ENCODE measurements at regions not wholly inside any gene's neighbourhood (a gene's known extent, or its start where the extent isn't known, plus 50 kb on each side); places are given as distances from the start of the nearest gene placed in this dataset.
"Not testable (repeated sequence)": the region's sequence is repeated elsewhere in the genome, so short reads cannot be mapped to it uniquely, and the experiment has no call there.

DNA sequence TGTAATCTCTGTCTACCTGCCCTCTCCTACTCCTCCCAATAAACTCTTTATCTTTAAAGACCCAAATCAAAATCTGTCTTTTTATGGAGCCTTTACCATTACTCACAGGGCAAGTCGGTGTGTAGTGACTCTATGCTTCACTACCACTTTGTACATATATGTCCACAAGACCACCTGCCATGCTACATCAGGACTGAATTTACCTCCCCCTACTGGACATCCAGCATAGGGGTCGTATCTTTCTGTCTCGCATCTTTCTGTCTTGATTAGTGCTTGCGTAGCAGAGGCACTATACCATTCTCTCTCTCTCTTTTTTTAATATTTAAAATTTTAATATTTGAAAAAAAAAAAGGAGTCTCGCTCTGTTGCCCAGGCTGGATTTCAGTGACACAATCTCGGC is 587.5 kb downstream of the SOX5 start:
- Histone ChIP-seq H3K36me3 (ENCODE audit: low read depth) (no peaks in the 10 kb centered on the region), H3K9me3 (no peaks in the 10 kb centered on the region), H3K4me3 (no peak overlapping the region), H3K4me1 (ENCODE audit: low read depth) (no peaks in the 10 kb centered on the region)
- DNase-seq: no peak
- ATAC-seq: no peak
- intact Hi-C loops (cut with DNase I, micrococcal nuclease): no loop called here
- TF ChIP-seq, protein P1, sequence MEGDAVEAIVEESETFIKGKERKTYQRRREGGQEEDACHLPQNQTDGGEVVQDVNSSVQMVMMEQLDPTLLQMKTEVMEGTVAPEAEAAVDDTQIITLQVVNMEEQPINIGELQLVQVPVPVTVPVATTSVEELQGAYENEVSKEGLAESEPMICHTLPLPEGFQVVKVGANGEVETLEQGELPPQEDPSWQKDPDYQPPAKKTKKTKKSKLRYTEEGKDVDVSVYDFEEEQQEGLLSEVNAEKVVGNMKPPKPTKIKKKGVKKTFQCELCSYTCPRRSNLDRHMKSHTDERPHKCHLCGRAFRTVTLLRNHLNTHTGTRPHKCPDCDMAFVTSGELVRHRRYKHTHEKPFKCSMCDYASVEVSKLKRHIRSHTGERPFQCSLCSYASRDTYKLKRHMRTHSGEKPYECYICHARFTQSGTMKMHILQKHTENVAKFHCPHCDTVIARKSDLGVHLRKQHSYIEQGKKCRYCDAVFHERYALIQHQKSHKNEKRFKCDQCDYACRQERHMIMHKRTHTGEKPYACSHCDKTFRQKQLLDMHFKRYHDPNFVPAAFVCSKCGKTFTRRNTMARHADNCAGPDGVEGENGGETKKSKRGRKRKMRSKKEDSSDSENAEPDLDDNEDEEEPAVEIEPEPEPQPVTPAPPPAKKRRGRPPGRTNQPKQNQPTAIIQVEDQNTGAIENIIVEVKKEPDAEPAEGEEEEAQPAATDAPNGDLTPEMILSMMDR (IDR thresholded peaks at IDR 0.05): no peak

DNA sequence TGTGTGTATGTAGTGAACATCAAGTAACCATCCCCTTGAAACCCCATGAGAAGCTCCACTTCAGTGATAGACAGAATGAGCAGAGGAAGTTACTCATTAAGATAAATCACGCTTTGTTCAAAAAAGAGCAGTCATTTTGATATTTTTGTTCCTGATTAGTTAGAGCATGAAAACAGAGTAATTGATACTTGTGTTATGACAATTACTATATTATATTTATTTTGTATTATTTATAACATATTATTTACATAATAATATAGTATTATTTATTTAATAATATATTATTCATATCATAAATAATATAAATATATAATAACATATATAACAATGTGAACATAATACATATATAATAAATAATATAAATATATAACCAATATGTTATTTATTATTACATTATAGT is 580.9 kb downstream of the SOX5 start:
- TF ChIP-seq, protein P1 (IDR thresholded peaks at IDR 0.05): no peak
- DNase-seq (no peak), ATAC-seq (no peak)
- Histone ChIP-seq H3K4me3 (no peak overlapping the region), H3K9me3 (no peaks in the 10 kb centered on the region), H3K4me1 (ENCODE audit: low read depth) (no peaks in the 10 kb centered on the region), H3K36me3 (ENCODE audit: low read depth) (no peaks in the 10 kb centered on the region)
- intact Hi-C loops (cut with DNase I, micrococcal nuclease): no loop called here

DNA sequence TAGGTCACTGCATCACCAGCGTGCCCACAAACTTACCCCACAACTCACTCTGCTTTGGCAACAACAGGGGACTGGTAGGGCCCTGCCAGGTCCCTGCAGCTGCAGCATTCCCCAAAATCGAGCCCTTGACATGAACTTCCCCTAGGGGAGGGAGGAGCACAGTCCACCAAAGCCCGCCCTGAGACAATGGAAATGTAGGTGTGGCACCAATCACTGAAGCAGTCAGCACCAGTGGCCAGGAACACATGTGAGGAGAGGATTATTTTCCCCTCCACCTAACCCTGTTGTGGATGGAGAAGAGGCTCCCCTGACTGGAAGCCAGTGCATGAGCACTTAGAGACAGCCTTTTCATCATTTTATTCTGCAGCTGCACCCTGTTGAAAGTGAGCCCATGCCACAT is 573.8 kb downstream of the SOX5 start:
- H3K9me3 ChIP-seq: peaks cover 11% of the 10 kb centered on the region
- DNase-seq (no peak), ATAC-seq (no peak)
- intact Hi-C loops (cut with DNase I, micrococcal nuclease): no loop called here
- no peaks in the 10 kb centered on the region for H3K4me1 ChIP-seq (ENCODE audit: low read depth)
- no peaks in the 10 kb centered on the region for H3K36me3 ChIP-seq (ENCODE audit: low read depth)
- no peak overlapping the region for H3K4me3 ChIP-seq
- TF ChIP-seq, protein P1 (IDR thresholded peaks at IDR 0.05): no peak

DNA sequence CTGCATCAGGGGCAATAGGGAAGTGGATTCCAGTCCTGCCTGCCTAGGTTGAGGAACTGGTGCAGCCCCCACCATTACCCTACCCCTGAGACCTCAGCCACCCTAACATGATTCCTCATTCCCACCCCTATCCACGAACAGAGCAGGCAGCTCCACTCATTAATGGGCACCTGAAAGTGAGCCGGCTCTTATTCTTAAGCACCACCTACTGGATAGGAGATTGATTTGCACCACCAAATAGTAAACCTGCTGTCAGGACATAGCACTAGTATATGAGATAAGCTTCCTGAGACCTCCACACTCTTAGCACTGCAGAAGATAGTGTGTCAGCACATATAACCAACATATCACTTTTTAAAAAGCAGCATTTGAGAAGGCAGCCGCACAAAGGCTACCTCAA is 573.2 kb downstream of the SOX5 start:
- TF ChIP-seq, protein P1 (IDR thresholded peaks at IDR 0.05): no peak
- intact Hi-C loops (cut with DNase I, micrococcal nuclease): no loop called here
- DNase-seq: no peak
- Histone ChIP-seq H3K4me1 (ENCODE audit: low read depth) (no peaks in the 10 kb centered on the region), H3K4me3 (no peak overlapping the region), H3K36me3 (ENCODE audit: low read depth) (no peaks in the 10 kb centered on the region), H3K9me3 (peaks cover 11% of the 10 kb centered on the region)
- ATAC-seq: no peak

DNA sequence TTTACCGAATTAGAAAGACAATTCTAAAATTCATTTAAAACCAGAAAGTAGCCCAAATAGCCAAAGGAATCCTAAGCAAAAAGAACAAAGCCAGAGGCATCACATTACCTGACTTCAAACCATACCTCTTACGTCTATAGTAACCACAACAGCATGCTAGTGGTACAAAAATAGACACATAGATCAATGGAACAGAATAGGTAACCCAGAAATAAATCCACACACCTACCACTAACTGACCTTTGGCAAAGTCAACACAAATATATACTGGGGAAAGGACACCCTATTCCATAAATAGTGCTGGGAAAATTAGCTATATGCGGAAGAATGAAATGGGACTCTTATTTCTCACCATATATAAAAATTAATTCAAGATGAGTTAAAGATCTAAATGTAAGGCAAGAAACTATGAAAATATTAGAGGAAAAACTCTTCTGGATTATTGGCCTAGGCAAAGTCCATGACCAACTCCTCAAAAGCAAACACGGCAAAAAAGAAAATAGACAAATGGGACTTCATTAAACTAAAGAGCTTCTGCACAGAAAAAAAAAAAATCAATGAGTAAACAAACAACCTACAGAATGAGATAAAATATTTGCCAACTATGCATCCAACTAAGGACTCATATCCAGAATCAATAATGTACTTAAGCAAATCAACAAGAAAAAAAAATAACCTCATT is 568.9 kb downstream of the SOX5 start:
- Histone ChIP-seq H3K9me3 (peaks cover 11% of the 10 kb centered on the region), H3K4me1 (ENCODE audit: low read depth) (no peaks in the 10 kb centered on the region), H3K4me3 (no peak overlapping the region), H3K36me3 (ENCODE audit: low read depth) (no peaks in the 10 kb centered on the region)
- DNase-seq (no peak), ATAC-seq (no peak)
- intact Hi-C loops (cut with DNase I, micrococcal nuclease): no loop called here
- TF ChIP-seq, protein P1 (IDR thresholded peaks at IDR 0.05): no peak

DNA sequence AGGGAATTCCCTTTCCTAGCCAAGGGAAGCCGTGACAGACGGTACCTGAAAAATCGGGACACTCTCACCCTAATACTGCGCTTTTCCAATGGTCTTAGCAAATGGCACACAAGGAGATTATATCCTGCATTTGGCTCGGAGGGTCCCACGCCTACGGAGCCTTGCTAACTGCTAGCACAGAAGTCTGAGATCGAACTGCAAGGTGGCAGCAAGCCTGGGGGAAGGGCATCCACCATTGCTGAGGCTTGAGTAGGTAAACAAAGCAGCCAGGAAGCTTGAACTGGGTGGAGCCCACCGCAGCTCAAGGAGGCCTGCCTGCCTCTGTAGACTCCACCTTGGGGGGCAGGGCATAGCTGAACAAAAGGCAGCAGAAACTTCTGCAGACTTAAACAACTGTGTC is 560.6 kb downstream of the SOX5 start:
- intact Hi-C loops (cut with DNase I, micrococcal nuclease); H3K36me3 ChIP-seq (ENCODE audit: low read depth); H3K4me3 ChIP-seq; ATAC-seq; DNase-seq; H3K9me3 ChIP-seq; H3K4me1 ChIP-seq (ENCODE audit: low read depth): not testable (repeated sequence)

DNA sequence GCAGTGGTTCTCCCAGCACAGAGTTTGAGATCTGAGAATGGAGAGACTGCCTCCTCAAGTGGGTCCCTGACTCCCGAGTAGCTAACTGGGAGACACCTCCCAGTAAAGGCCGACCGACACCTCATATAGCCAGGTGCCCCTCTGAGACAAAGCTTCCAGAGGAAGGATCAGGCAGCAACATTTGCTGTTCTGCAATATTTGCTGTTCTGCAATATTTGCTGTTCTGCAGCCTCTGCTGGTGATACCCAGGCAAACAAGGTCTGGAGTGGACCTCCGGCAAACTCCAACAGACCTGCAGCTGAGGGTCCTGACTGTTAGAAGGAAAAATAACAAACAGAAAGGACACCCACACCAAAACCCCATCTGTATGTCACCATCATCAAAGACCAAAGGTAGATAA is 560.2 kb downstream of the SOX5 start:
- H3K9me3 ChIP-seq; H3K4me3 ChIP-seq; H3K4me1 ChIP-seq (ENCODE audit: low read depth); DNase-seq; ATAC-seq; intact Hi-C loops (cut with DNase I, micrococcal nuclease); H3K36me3 ChIP-seq (ENCODE audit: low read depth): not testable (repeated sequence)
